ENCODE measurements at regions not wholly inside any gene's neighbourhood (a gene's known extent, or its start where the extent isn't known, plus 50 kb on each side); places are given as distances from the start of the nearest gene placed in this dataset.

- intact Hi-C loops (cut with DNase I) = no loop called here
These were observed 195.5 kb upstream of the FOXA2 start for GRCh38 chr20:22779878-22780277.

GRCh38 chr20:22781869-22782268 lies 197.5 kb upstream of the FOXA2 start:
- DNase-seq (ENCODE audit: low spot score in 2 of 2) = no peak
- no peaks in the 10 kb centered on the region for H3K4me1 ChIP-seq
- no peaks in the 10 kb centered on the region for H3K36me3 ChIP-seq
- H3K9me3 ChIP-seq = no peaks in the 10 kb centered on the region
- H3K27me3 ChIP-seq = no peaks in the 10 kb centered on the region
- H3K27ac ChIP-seq = no peak overlapping the region
- intact Hi-C loops (cut with DNase I) = no loop called here
- TF ChIP-seq CTCF (IDR thresholded peaks at IDR 0.05) = no peak
- no peak overlapping the region for H3K4me3 ChIP-seq

More at GRCh38 chr20:22779878-22780277, 195.5 kb upstream of the FOXA2 start:
- no peak for TF ChIP-seq CTCF (IDR thresholded peaks at IDR 0.05)
- Histone ChIP-seq H3K9me3 (no peaks in the 10 kb centered on the region), H3K4me3 (no peak overlapping the region), H3K4me1 (no peaks in the 10 kb centered on the region), H3K27ac (no peak overlapping the region), H3K36me3 (no peaks in the 10 kb centered on the region), H3K27me3 (no peaks in the 10 kb centered on the region)
- no peak for DNase-seq (ENCODE audit: low spot score in 2 of 2)

- H3K4me1 ChIP-seq = peaks cover under 1 to 11% of the 10 kb centered on the region in 2 donors
- intact Hi-C loops (cut with DNase I) = loop anchor here (10.0 kb wide), 1 partner anchor 555 kb away; no protein-coding TSS in a partner anchor
- no peak overlapping the region for H3K4me3 ChIP-seq
- H3K27me3 ChIP-seq = no peaks in the 10 kb centered on the region
- no peak for TF ChIP-seq CTCF (IDR thresholded peaks at IDR 0.05)
- no peak overlapping the region for H3K27ac ChIP-seq
- DNase-seq (ENCODE audit: low spot score in 2 of 2) = no peak
- H3K9me3 ChIP-seq = no peaks in the 10 kb centered on the region
- H3K36me3 ChIP-seq = no peaks in the 10 kb centered on the region
These were observed 205.3 kb upstream of the FOXA2 start for GRCh38 chr20:22789676-22790075.

GRCh38 chr20:22791396-22791795 lies 207.0 kb upstream of the FOXA2 start:
- no peaks in the 10 kb centered on the region for H3K36me3 ChIP-seq
- peaks cover 4 to 22% of the 10 kb centered on the region in 2 donors for H3K4me1 ChIP-seq
- intact Hi-C loops (cut with DNase I) = loop anchor here (10.0 kb wide), 1 partner anchor 553 kb away; no protein-coding TSS in a partner anchor
- no peak overlapping the region for H3K27ac ChIP-seq
- no peak overlapping the region for H3K4me3 ChIP-seq
- H3K27me3 ChIP-seq = no peaks in the 10 kb centered on the region
- no peaks in the 10 kb centered on the region for H3K9me3 ChIP-seq
- no peak for TF ChIP-seq CTCF (IDR thresholded peaks at IDR 0.05)
- DNase-seq (ENCODE audit: low spot score in 2 of 2) = no peak

GRCh38 chr20:22791877-22792525 lies 207.6 kb upstream of the FOXA2 start:
- intact Hi-C loops (cut with DNase I) = loop anchor here (10.0 kb wide), 1 partner anchor 553 kb away; no protein-coding TSS in a partner anchor
- Histone ChIP-seq H3K27ac (no peak overlapping the region), H3K4me1 (peaks cover 4 to 27% of the 10 kb centered on the region in 2 donors), H3K9me3 (no peaks in the 10 kb centered on the region), H3K4me3 (no peak overlapping the region), H3K27me3 (no peaks in the 10 kb centered on the region), H3K36me3 (no peaks in the 10 kb centered on the region)
- no peak for TF ChIP-seq CTCF (IDR thresholded peaks at IDR 0.05)
- DNase-seq (ENCODE audit: low spot score in 2 of 2) = no peak
